ENCODE measurements at regions not wholly inside any gene's neighbourhood (a gene's known extent, or its start where the extent isn't known, plus 50 kb on each side); places are given as distances from the start of the nearest gene placed in this dataset.
A peak's percentile ranks its signal among the peaks of the same experiment; 100 is the strongest.

DNA sequence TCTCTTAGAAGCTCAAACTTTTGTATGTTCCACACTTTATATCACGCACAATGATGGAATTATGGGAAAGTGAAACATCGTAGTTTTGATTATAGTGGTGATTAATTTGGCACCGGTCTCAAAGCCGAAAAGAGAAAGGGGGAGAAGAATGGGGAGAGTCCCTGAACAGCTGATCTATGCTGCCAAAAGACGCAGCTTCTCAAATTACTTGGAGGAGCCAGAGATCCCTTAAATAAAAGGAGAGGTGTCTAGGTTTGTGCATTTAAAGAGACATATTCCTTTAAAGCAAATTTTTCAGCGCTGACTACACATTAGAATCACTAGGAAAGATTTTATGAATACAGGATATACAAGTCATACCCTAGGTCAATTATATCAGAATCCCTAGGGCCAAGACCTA lies 599.6 kb upstream of the ADAMTS5 start:
- Mint-ChIP-seq H3K27ac (peak overlapping the region; percentile 47 to 82 (median 81)), H3K4me1 (peaks cover 60% of the 10 kb centered on the region), H3K9me3 (no peaks in the 10 kb centered on the region), H3K36me3 (ENCODE audit: low read depth) (no peaks in the 10 kb centered on the region), H3K4me3 (no peak overlapping the region), H3K27me3 (ENCODE audit: low read depth) (no peaks in the 10 kb centered on the region)
- TF ChIP-seq, protein P1, sequence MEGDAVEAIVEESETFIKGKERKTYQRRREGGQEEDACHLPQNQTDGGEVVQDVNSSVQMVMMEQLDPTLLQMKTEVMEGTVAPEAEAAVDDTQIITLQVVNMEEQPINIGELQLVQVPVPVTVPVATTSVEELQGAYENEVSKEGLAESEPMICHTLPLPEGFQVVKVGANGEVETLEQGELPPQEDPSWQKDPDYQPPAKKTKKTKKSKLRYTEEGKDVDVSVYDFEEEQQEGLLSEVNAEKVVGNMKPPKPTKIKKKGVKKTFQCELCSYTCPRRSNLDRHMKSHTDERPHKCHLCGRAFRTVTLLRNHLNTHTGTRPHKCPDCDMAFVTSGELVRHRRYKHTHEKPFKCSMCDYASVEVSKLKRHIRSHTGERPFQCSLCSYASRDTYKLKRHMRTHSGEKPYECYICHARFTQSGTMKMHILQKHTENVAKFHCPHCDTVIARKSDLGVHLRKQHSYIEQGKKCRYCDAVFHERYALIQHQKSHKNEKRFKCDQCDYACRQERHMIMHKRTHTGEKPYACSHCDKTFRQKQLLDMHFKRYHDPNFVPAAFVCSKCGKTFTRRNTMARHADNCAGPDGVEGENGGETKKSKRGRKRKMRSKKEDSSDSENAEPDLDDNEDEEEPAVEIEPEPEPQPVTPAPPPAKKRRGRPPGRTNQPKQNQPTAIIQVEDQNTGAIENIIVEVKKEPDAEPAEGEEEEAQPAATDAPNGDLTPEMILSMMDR (IDR thresholded peaks at IDR 0.05; ENCODE audit: unreplicated experiment in 3 of 3): no peak

- H3K27ac Mint-ChIP-seq: peak overlapping the region; percentile 81 to 90 (median 86)
These were observed 598.5 kb upstream of the ADAMTS5 start for GRCh38 chr21:27565364-27565763.

GRCh38 chr21:27564684-27565301 lies 597.9 kb upstream of the ADAMTS5 start:
- Mint-ChIP-seq H3K36me3 (ENCODE audit: low read depth) (no peaks in the 10 kb centered on the region), H3K4me3 (no peak overlapping the region), H3K9me3 (no peaks in the 10 kb centered on the region), H3K27ac (peak overlapping the region; percentile 81 to 90 (median 86)), H3K27me3 (ENCODE audit: low read depth) (no peaks in the 10 kb centered on the region), H3K4me1 (peaks cover 42% of the 10 kb centered on the region)
- TF ChIP-seq, protein P1 (IDR thresholded peaks at IDR 0.05; ENCODE audit: unreplicated experiment in 3 of 3): peak; percentile 65 to 75 (median 66)

More at GRCh38 chr21:27565364-27565763, 598.5 kb upstream of the ADAMTS5 start:
- Mint-ChIP-seq H3K4me3 (no peak overlapping the region), H3K27me3 (ENCODE audit: low read depth) (no peaks in the 10 kb centered on the region), H3K4me1 (peaks cover 48% of the 10 kb centered on the region), H3K36me3 (ENCODE audit: low read depth) (no peaks in the 10 kb centered on the region), H3K9me3 (no peaks in the 10 kb centered on the region)
- TF ChIP-seq, protein P1 (IDR thresholded peaks at IDR 0.05; ENCODE audit: unreplicated experiment in 3 of 3): no peak

DNA sequence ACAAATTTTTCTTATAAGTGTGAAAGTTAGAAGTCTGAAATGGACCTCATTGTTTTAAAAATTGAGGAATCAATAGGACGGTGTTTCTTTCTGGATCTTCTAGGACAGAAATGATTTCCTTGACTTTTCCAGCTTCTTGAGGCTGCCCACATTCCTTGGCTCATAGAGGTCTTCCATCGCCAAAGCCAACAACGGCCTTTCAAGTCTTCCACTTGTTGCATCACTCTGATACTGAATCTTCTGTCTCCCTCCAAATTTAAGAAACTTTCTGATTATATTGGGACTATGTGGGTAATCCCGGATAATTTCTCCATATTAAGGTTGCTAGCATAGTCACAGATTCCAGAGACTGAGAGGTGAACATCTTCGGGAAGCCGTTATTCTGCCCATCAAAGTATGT lies 595.4 kb upstream of the ADAMTS5 start:
- no peaks in the 10 kb centered on the region for H3K9me3 Mint-ChIP-seq
- H3K4me1 Mint-ChIP-seq: peaks cover 25% of the 10 kb centered on the region
- no peaks in the 10 kb centered on the region for H3K36me3 Mint-ChIP-seq (ENCODE audit: low read depth)
- TF ChIP-seq, protein P1 (IDR thresholded peaks at IDR 0.05; ENCODE audit: unreplicated experiment in 3 of 3): no peak
- H3K4me3 Mint-ChIP-seq: no peak overlapping the region
- H3K27ac Mint-ChIP-seq: no peak overlapping the region
- no peaks in the 10 kb centered on the region for H3K27me3 Mint-ChIP-seq (ENCODE audit: low read depth)

- Mint-ChIP-seq H3K36me3 (ENCODE audit: low read depth) (no peaks in the 10 kb centered on the region), H3K27ac (no peak overlapping the region), H3K27me3 (ENCODE audit: low read depth) (no peaks in the 10 kb centered on the region), H3K9me3 (peaks cover 2% of the 10 kb centered on the region), H3K4me3 (no peak overlapping the region), H3K4me1 (peaks cover 14% of the 10 kb centered on the region)
- TF ChIP-seq, protein P1 (IDR thresholded peaks at IDR 0.05; ENCODE audit: unreplicated experiment in 3 of 3): no peak
These were observed 594.2 kb upstream of the ADAMTS5 start for GRCh38 chr21:27561116-27561515.

GRCh38 chr21:27557356-27557755 lies 590.5 kb upstream of the ADAMTS5 start:
- H3K9me3 Mint-ChIP-seq: peaks cover 19% of the 10 kb centered on the region
- no peaks in the 10 kb centered on the region for H3K27me3 Mint-ChIP-seq (ENCODE audit: low read depth)
- no peaks in the 10 kb centered on the region for H3K36me3 Mint-ChIP-seq (ENCODE audit: low read depth)

More at GRCh38 chr21:27557356-27557755, 590.5 kb upstream of the ADAMTS5 start:
- Mint-ChIP-seq H3K4me3 (no peak overlapping the region), H3K27ac (no peak overlapping the region), H3K4me1 (no peaks in the 10 kb centered on the region)
- TF ChIP-seq, protein P1 (IDR thresholded peaks at IDR 0.05; ENCODE audit: unreplicated experiment in 3 of 3): no peak

All from nephron (organoid).